Stimulated activated CD4-positive, alpha-beta T cell treated with anti-CD3 and anti-CD28 coated beads, Interleukin-2, amount 100 ng/mL, for 24 hours (primary cell): ENCODE measurements at regions not wholly inside any gene's neighbourhood (a gene's known extent, or its start where the extent isn't known, plus 50 kb on each side); places are given as distances from the start of the nearest gene placed in this dataset.

Experiments
- DNase-seq, 2 donors: peaks; one replicate each; pipeline ENCODE4 v3.0.0-alpha.2; 2020

DNA sequence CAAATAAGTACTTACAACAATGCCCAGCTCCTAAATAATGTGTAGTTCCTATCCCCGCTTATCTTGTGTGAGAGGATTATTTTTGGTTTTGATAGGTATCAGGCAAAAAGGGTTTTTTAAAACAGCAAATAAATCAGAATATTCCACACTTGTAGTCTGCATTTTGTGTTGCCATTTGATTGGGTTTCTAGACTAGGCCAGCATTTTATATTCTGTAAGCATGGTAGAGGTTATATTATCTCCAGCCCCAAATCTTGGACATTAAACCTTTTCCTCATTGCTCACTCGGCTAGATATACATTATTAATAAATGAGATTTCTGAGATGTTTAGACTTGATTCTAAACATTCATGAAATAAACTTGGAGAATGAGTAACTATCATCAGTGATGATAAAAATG, 165.7 kb upstream of the C1orf21 start:
- DNase-seq, result no peak

DNA sequence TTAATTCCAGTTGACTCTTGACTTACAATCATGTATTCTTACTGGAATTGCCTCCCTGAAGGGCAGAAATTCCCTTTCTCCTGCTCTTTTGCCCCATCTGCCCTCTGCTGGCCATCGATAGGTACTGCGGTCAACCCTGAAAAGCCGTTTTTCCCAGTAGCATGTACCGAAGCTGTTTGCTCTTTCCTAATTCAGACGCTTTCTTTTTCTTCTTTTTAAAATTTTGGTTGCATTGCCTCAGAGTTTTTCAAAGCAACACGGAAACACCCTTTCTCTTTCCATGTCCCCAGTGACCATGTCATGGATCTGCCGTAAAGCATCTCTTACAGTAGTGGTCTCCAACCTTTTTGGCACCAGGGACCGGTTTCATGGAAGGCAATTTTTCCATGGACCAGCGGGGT, 164.2 kb upstream of the C1orf21 start:
- peak; percentile 45 to 48 for DNase-seq

DNA sequence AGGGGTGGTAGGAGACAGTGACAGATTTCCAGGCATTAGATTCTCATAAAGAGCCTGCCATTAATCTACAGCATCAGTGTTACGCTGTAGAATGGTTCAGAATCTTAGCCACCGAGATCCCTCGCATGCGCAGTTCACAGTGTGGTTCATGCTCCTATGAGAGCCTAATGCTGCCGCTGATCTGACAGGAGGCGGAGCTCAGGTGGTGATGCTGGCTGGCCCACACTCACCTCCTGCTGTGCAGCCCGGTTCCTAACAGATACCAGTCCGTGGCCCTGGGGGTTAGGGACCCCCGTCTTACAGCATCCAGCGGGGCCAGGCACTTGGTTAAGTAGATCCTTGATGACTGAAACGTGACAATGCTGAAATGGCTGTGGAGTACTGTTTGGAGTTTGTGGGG, 163.6 kb upstream of the C1orf21 start:
- peak in 1 of 2 donors; percentile 10 for DNase-seq

DNA sequence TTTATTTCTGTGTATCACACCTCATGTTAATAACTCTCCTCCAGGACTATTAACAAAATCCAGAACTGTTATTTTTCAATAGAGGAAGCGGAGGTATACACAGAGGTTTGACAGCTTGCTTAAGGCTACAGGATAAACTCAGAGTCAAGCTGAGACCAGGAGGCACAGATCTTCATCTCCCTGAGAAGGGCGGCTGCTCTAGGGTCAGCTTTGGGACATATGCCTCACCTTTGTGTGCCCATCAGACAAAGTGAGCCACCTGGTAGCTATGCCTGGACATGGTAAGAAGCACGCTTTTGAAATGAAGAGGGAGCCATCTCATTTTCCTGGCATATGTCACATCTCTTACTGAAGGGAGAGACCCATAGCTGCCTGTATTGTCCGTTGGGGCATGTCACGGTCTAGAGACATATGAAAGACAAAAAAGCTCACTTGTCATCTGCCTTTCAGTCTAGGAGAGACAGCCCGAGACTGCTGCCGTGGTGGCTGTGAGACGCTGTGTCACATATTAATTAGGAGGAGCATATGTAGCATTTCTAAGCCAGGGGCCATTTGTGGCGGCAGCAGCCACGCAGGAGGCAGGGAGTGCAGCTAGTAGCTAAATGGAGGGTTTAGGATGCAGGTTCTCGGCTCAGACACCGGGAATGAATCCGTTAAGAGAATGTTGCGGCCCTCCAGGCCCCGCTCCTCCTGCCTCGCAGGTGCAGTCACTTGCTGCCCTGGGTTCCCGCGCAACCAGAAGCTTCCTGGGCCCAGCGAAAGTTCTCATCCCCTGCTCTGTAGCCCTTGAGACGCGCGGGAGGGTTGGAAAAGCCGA, 161.3 kb upstream of the C1orf21 start:
- no peak for DNase-seq

DNA sequence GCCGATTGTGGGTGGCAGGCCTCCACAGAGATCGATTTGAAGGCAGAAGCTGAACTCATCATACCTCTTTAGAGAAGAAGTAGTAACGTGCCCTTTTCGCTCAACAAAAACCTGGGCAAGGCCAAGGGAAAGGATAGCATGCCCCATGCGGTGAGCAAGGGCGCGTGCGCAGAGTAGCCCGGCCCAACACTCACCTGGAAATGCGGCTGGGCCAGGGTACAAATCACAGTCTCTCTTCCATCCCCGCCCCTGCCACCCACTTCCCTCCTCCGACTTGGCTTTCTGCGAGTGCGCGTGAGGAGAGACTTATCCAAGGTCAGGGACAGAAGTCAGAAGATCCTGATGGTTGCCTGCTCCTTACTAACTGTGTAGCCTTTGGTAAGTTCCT, 160.7 kb upstream of the C1orf21 start:
- no peak for DNase-seq

DNA sequence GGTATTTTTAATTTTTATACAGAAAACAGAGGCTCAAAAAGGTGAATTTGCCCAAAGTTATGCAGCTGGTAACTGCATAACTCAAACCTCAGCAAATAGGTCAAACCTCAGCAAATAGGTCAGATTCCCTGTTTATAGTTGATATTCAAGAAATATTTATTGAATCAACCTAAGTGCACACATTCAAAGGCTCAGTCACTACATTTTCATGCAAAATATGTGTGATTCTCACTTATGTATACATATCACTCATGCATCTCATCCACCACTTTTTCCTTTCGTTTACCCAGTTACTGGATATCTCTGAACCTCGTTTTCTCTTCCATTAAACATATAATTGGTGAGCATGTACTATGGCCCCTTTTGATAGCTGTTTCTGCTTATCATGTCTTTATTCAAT, 158.3 kb upstream of the C1orf21 start:
- no peak for DNase-seq

DNA sequence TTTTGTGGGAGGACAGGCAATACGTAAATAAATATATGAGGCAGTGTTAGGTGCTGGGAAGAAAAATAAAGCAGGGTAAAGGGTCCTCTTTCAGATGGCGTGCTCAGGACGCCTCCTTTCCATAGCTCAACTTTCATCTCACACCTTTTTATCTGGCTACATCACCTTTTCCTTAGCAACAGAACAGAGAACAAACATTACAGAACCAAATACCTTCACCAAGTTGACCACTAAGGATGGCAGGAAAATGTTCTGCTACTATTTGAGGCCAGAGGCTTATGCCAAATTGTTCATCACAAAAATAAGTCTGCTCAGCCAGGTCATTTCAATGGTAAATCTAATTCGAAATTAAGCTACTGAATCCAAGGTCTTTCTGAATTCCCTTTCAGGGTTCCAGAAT, 149.2 kb upstream of the C1orf21 start:
- no peak for DNase-seq

DNA sequence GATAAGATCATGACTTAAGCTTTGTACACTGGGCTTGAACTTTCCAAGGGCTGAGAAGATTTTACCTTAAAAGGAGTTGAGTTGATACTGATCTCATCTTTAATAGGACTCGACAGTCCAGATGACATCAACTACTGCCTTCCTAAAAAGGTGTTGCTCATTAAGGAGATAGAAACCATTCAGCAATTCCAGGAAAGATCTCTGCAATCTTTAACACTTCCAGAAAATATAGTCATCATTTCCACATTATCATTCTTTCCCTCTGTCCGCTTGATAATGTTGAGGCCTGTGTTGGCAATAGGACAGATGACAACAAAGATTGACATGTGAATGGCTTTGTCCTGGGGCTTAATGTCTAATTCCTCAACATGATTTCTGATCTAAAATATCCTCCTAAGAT, 145.4 kb upstream of the C1orf21 start:
- no peak for DNase-seq

DNA sequence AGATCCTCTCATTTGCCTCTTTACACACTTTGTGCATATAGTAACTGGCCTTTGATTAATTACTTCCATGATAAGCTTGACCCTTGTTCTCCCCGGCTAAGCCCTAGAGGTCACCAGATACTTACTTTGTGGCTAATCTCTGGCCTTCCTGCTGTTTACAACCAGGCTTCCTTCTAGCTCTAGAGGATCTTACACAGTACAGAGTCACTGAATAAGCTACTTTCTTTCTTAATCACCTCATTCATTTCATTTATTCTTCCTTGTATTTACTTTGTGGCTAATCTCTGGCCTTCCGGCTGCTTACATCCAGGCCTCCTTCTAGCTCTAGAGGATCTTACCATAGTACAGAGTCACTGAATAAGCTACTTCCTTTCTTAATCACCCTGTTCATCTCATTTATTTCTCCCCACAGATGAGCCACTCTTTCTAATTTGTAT, 144.3 kb upstream of the C1orf21 start:
- DNase-seq, result no peak

DNA sequence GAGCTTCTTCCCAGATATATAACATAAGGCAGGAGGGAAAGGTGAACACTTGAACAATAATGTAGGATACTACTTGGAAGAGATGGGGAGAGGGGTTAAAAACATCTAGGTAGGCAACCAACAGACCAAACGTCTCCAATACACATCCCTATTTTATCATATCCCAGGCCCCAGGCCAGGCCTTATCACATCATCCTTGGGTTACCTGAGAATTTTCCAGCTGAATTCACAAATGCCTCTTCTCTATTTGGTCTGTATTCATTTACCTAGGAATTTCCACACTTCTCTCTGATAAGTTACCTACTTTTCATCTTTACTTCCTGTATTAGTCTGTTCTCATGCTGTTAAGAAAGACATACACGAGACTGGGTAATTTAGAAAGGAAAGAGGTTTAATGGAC, 141.9 kb upstream of the C1orf21 start:
- no peak for DNase-seq

DNA sequence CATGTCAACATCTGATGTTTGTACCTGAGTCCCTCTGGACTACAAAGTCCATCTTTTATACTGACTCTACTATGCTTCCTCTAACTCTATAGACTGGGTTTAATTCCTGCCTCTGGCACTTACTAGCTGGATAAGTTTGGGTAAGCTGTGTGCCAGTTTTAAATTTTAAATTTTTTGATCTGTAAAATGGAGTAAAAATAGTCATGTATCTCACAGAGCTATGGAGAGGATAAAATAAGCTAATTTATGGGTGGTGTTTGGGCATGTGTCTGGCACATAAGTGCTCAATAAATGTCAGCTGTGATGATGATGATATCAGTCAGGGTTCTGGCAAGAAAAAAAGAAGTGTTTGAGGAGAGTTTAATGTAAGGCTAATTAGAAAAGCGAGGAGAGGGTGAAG, 139.2 kb upstream of the C1orf21 start:
- DNase-seq, result no peak

DNA sequence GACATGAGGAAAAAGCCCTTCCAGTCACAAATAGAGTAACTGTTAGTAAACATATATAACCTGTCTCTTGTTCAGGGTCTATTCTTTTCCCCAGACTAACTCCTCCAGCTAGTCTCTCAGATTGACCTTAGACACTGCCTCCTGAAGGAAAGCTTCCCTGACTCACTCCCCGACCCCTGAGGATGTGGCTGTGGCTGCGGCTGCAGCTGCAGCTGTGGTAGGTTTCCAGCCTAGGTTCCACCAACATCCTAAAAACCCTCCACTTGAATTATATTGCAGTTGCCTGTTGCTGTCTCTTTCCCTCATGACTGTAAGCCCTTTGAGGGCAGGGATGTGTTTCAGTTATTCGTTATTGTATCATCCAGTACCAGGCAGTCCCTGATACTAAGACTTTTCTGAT, 132.9 kb upstream of the C1orf21 start:
- DNase-seq, result no peak

DNA sequence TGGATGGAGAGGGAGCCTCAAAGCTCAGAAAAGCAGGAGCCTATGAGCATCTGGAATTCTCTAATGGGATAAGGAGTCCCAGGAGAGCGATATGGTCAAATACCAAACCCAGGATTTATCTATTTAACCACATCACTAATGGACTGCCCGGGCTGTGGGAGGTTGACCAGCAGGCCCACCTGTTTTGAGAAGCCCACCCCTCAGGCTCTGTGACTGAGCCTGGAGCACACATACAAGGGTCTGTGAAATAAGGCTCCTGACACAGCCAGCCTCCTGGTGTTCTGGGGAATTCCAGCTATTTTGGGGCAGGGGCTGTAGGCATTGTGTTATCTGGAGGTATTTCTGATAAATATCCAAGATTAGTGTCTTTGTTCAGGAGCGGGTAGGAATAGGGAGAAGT, 132.0 kb upstream of the C1orf21 start:
- no peak for DNase-seq

DNA sequence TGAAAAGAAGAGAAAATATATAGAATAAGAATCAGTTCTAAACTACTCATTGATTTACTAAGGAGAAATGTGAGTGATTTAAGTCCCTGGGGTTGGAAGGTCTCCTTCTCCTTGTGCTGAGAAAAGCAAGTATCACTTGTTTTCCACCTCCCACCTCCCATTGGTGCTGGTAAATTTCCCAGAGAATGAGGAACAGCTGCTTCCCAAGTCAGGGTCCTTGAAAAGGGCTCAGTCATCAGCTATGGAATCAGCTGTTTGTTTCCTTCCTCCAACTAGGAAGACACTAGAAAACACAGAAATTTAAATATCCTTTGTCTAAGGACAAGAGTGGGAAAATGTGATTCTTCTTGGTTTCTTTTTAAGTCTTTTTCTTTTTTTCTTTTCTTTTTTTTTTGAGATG, 131.3 kb upstream of the C1orf21 start:
- no peak for DNase-seq

DNA sequence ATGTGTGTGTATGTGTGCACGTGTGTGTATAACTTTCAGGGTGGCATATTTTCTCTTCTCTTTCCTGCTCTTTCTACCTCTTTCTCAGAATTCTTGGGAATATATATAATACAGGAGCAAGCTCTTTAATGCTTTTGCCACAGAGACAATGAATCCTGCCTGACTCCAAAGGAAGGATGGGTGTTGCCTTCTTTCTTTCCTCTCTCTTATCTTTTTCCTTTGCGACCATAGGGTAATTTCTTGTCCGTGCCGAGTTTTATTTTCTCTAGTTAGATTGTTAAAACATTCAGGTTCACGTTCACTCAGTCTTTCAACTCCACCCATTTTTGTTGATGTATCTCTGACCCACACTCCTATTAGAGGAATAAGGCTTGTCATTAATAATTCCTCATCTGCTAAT, 129.0 kb upstream of the C1orf21 start:
- DNase-seq, result no peak

DNA sequence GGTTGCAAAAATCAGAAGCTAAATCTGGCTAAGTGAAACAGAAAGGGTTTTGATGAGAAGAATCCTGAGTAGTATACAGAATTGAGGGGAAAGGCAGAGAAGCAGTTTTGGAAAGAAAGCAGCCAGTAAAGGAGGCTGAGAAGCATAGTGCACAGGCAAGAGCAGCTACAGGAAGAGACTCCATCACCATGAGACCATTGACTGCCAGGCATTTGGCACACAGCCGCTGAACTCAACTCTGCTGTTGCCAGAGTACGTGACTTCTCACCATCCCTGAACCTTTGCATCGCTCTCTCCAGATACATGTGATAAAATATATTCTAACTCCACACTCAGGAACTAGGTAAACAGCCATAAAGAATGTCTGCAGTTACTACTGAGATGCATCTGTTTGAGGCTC, 128.3 kb upstream of the C1orf21 start:
- no peak for DNase-seq

DNA sequence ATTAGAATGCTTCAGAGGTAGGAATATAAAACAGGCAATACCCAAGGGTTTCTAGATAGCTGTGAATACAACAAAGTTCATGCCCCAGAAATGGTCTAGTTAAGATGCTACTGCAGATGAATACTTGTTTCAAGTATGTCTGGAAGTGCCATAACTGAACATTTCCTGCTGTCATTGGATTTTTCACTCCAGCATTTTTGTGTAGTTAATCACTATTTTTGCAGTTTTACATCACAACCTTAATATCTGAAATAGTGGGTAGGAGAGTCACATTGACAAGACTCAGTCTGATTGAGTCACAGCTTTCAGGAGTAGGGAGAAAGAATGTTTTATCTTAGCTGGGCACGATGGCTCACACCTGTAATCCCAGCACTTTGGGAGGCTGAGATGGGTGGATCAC, 126.4 kb upstream of the C1orf21 start:
- DNase-seq, result no peak

DNA sequence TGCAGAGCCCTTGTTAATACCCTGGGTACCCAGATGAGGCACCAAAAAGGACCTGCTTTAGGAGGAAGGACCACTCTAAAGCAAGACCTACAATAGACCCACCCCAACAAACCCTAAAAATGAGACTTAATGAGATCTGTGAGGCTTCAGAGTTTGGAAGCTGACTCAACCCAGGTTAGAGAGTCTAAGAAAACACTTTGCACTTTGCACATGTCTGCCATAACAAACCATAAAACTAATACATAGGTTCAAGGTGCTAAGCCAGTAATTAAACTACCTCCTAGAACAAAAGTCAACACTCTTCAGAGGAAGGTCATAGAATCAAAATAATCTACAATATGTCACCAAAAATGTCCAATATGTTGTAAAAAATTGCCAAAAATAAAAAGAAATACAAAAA, 124.7 kb upstream of the C1orf21 start:
- no peak for DNase-seq

DNA sequence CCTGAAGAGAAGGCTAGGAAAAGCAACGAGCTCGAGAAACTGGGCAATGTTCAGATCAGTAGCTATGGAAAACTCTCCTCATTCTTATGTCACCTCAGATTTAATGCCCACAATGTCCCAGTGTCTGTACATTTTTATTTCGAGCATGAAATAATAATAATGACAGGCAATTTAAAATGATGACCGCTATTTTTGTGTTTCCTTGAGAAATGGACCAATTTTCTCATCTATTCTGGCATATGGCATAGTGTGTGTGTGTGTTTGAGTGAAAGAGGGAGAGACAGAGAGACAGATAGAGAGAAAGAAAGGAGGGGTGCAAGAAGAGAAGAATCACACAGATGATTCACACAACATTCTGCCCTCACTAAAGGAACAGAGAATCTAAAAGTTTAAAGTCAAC, 119.1 kb upstream of the C1orf21 start:
- no peak for DNase-seq

DNA sequence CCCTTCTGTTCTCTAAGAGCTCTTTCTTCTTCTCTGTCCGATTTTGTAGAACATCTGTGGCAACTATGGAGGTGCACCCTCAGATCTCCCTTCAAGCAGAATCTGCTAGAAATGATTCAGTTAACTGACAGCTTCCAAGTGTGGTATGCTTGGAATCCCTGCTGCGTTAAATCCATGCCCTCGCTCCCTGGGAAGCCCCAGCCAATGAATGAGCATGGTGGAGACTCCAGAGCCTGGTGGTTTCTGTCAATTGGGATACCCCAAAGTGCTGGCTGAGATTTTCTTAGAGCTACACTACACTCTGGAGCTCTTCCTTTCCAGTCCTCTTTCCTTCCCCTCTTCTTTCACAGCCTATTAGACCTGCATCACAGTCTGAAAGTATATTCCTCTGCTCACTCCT, 116.3 kb upstream of the C1orf21 start:
- DNase-seq, result no peak

DNA sequence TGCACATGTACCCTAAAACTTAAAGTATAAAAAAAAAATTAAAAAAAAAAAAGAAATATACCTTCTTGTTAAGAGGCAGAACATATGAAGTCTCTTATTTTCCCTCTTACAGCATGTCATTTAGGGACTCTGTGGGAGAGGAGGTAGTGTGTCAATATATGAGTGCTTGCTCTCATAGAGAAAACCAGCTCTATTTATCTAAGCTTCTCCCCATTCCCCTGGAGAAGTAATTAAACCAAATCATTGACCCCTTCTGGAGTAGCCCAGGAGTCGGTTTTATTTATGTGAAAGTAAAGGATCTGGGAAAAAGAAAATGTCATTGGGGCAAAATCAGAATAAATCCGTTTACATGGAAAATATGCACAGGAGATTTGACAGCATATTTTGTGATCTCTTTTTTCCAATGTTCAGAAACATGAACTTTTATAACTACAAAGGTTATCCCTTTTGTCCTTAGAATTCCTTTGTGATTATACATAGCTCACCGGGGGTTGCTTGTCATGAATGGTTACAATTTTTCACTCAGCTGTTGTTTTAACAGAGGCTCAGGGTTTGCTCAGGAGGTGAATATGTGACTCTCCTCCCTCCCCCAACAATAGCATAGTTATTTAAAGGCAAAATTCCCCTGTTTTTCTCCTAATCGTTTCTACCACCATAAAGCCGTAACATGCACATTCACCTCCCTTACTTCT, 114.5 kb upstream of the C1orf21 start:
- DNase-seq, result no peak

DNA sequence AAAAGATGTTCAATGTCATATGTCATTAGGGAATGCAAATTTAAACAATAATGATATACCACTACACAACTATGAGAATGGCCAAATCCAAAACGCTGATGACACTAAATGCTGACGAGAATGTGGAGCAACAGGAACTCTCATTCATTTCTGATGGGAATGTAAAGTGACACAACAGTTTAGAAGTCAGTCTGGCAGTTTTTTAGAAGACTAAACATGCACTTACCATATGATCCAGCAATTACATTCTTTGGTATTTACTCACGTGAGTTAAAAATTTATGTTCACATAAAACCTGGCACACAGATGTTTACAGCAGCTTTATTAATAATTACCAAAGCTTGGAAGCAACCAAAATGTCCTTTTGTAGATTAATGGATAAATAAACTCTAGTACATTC, 110.4 kb upstream of the C1orf21 start:
- DNase-seq, result no peak

DNA sequence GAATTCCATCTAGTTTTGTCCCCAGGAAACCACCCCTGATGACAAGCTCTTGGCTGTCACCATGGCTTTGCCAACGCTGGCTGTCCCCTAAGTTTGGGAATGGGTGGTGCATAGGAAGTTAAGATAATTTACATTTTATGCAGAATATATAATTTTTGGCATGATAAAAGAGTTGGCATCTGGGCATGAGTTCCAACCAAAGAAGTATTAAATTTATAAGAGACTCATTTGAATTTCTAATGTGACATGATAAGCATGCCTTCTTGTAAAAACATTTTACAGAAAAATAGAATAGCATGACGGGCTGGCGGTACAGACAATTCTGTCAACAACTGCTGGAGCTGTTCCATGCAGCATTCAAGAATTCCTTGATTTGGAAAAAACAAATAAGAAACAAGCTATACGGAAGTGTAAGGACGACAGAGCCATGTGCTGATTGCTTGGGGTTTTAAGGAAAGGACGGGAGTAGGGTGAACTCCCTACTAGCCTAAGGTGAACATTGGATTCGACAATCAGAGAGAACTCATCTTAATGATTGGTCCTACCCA, 106.8 kb upstream of the C1orf21 start:
- DNase-seq, result no peak

DNA sequence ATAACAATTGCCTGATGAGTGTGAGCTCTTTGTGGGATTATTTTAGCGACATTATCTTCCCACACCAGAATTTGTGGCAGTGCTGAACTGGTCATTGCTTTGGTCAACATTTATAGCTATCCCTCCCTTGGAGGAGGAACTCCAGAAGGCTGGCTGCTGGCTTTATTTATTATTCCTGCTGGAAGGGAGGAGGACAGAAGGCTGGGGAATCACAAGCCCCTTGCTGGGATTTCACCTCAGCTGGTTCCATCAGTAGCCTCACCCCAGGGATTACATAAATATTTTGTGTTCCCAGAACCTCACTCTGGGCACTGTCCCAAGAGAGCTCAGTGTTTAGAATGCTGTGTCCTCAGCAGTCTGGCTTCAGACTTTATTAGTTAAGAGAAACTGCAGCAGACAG, 102.8 kb upstream of the C1orf21 start:
- no peak for DNase-seq

DNA sequence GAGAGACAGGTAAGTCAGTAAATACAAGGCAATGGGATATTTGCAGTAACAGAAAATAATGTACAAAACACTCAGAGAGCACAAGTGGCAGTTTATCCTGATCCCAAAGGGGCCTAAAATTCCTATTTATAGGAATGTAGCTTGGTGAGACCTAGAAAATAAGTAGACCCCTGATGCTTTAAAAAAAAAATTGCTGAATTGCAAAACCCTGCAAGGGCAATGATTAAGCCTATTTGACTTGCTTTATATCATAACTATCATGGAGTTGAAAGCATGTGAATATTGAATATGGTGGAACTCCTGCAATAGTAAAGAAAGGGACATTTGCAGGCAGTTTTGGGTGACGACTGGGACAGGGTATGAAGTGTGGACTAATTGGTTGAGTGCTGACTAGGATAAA, 101.9 kb upstream of the C1orf21 start:
- no peak for DNase-seq
